BE2C (cell line): ENCODE measurements at regions not wholly inside any gene's neighbourhood (a gene's known extent, or its start where the extent isn't known, plus 50 kb on each side); places are given as distances from the start of the nearest gene placed in this dataset.

Source experiments
- DNase-seq: peaks from one replicate; pipeline ENCODE4 v3.0.0-alpha.2; 2020
- H3K27me3 ChIP-seq: fragments of 250-450 bp; sonication (Bioruptor Pico); 2 replicates; pipeline ENCODE4 v1.5.1; 2020; ENCODE audit warnings: mild to moderate bottlenecking
- H3K36me3 ChIP-seq: fragments of 250-450 bp; sonication (Bioruptor Pico); 2 replicates; pipeline ENCODE4 v1.5.1; 2020; ENCODE audit warnings: mild to moderate bottlenecking
- H3K4me1 ChIP-seq: fragments of 250-450 bp; sonication (Bioruptor Pico); 2 replicates; pipeline ENCODE4 v1.5.1; 2020
- H3K4me3 ChIP-seq: 2 replicates; pipeline ENCODE4 v1.5.1; 2011; ENCODE audit warnings: low read depth, low read length
- H3K9me3 ChIP-seq: fragments of 250-450 bp; sonication (Bioruptor Pico); 2 replicates; pipeline ENCODE4 v1.5.1; 2020
- CTCF ChIP-seq: IDR thresholded peaks from 2 replicates; pipeline ENCODE4 v1.5.1; 2012; ENCODE audit warnings: mild to moderate bottlenecking, low read depth, low read length

DNA sequence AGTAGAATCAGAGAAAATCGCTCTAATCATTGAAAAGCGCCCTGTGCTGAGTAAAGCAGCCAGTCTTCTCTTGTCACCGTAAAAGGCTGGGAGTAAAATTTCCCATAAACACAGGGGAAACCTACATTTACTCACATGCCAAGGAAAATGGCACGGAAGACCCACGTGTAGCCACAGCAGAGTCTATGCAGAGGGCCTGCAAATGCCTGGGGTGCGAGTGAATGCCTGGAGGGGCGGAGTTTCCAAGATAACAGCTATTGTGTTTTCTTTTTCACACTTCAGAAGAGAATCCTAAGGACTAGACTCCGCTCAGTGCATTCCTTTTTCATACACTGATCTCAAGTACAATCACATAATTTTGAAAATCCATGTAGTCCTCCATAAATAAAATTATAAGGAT is 159.9 kb upstream of the FOXN3 start:
- no peak overlapping the region for H3K4me3 ChIP-seq
- TF ChIP-seq CTCF: no peak
- H3K9me3 ChIP-seq: no peaks in the 10 kb centered on the region
- no peaks in the 10 kb centered on the region for H3K27me3 ChIP-seq
- DNase-seq: no peak
- no peaks in the 10 kb centered on the region for H3K36me3 ChIP-seq
- no peaks in the 10 kb centered on the region for H3K4me1 ChIP-seq

DNA sequence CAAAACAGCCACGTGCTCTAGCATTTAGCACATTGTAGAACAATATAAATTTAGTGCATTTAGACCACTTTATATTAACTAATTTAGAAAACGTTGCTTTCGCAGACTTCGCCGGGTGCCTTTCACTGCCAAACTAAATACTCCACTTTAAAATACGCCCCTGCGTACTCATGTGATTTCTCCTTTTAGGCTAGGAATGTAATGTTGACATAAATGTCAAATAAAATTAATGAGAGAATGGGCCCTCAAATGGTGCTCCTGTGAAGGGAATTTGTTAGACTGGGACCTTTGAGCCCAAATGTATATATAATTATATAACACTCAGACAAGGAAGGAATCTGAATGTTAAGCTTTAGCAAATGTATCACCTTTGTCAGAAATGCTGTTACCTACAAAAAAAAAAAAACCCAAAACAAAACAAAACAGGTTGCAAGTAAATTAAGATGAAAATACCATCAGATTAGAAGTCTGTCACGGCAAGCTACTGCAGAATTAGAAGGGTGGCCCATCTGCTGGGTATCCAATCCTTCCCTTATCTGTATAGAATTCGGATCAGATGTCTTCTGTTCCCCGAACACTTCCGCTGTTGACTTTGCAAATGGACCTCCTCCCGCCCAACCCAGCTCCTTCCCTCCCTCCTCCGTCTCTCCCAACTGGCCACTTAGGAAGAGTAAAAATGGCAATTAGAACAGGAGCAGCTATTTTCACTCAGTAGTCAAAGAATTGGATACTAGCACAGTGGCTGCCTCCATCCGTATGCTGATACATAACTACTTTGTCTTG is 159.3 kb upstream of the FOXN3 start:
- DNase-seq: no peak
- H3K9me3 ChIP-seq: no peaks in the 10 kb centered on the region
- no peaks in the 10 kb centered on the region for H3K36me3 ChIP-seq
- no peak for TF ChIP-seq CTCF
- H3K27me3 ChIP-seq: no peaks in the 10 kb centered on the region
- no peaks in the 10 kb centered on the region for H3K4me1 ChIP-seq
- no peak overlapping the region for H3K4me3 ChIP-seq

- H3K4me3 ChIP-seq: no peak overlapping the region
- TF ChIP-seq CTCF: no peak
These were observed 158.5 kb upstream of the FOXN3 start for GRCh38 chr14:89575386-89576061.

GRCh38 chr14:89574420-89574819 is 157.4 kb upstream of the FOXN3 start:
- Histone ChIP-seq H3K9me3 (no peaks in the 10 kb centered on the region), H3K36me3 (no peaks in the 10 kb centered on the region), H3K4me3 (no peak overlapping the region), H3K4me1 (no peaks in the 10 kb centered on the region), H3K27me3 (no peaks in the 10 kb centered on the region)
- no peak for DNase-seq
- TF ChIP-seq CTCF: no peak

More at GRCh38 chr14:89575386-89576061, 158.5 kb upstream of the FOXN3 start:
- Histone ChIP-seq H3K9me3 (no peaks in the 10 kb centered on the region), H3K27me3 (no peaks in the 10 kb centered on the region), H3K4me1 (no peaks in the 10 kb centered on the region), H3K36me3 (no peaks in the 10 kb centered on the region)
- no peak for DNase-seq

DNA sequence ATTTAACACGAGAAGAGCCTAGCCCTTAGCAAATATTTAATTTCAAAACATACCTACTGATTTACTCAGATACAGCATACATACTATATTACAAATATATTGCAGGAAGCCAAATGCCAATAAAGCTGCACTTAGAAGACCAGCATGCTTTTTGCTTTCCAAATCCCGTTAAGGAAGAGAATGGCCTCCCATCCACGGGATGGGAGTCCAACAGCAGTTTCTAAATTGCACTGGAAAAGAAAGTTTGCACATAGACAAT is 156.3 kb upstream of the FOXN3 start:
- no peak for TF ChIP-seq CTCF
- H3K36me3 ChIP-seq: no peaks in the 10 kb centered on the region
- no peak overlapping the region for H3K4me3 ChIP-seq
- no peak for DNase-seq
- H3K4me1 ChIP-seq: no peaks in the 10 kb centered on the region
- H3K27me3 ChIP-seq: no peaks in the 10 kb centered on the region
- H3K9me3 ChIP-seq: no peaks in the 10 kb centered on the region
